ENCODE measurements at regions not wholly inside any gene's neighbourhood (a gene's known extent, or its start where the extent isn't known, plus 50 kb on each side); places are given as distances from the start of the nearest gene placed in this dataset.

GRCh38 chr4:60013464-60014184 lies 1186.5 kb upstream of the ADGRL3 start:
- Histone ChIP-seq H3K27me3 (no peaks in the 10 kb centered on the region), H3K9me3 (no peaks in the 10 kb centered on the region), H3K4me1 (no peaks in the 10 kb centered on the region), H3K27ac (no peak overlapping the region), H3K36me3 (no peaks in the 10 kb centered on the region), H3K4me3 (no peak overlapping the region)
- 48 to 63% methylated on average over 2 of the region's 2 CpGs for WGBS, 2 donors
- DNase-seq (ENCODE audit: low spot score in 2 of 2), result no peak
- TF ChIP-seq EP300 (IDR thresholded peaks at IDR 0.05), result no peak
- TF ChIP-seq CTCF (IDR thresholded peaks at IDR 0.05), result no peak
- TF ChIP-seq POLR2A (IDR thresholded peaks at IDR 0.05), result no peak

- Histone ChIP-seq H3K27ac (no peak overlapping the region), H3K36me3 (no peaks in the 10 kb centered on the region), H3K27me3 (no peaks in the 10 kb centered on the region), H3K4me1 (no peaks in the 10 kb centered on the region), H3K9me3 (no peaks in the 10 kb centered on the region), H3K4me3 (no peak overlapping the region)
- 52 to 64% methylated on average over 1 of the region's 1 CpG for WGBS, 2 donors
- TF ChIP-seq POLR2A (IDR thresholded peaks at IDR 0.05) (no peak), EP300 (IDR thresholded peaks at IDR 0.05) (no peak), CTCF (IDR thresholded peaks at IDR 0.05) (no peak)
- no peak for DNase-seq (ENCODE audit: low spot score in 2 of 2)
Measured at GRCh38 chr4:60016971-60017370, 1183.2 kb upstream of the ADGRL3 start.

GRCh38 chr4:60019180-60019579 lies 1180.9 kb upstream of the ADGRL3 start:
- no peaks in the 10 kb centered on the region for H3K4me1 ChIP-seq
- no peak for DNase-seq (ENCODE audit: low spot score in 2 of 2)
- TF ChIP-seq EP300 (IDR thresholded peaks at IDR 0.05), result no peak
- no peak for TF ChIP-seq POLR2A (IDR thresholded peaks at IDR 0.05)
- TF ChIP-seq CTCF (IDR thresholded peaks at IDR 0.05), result no peak
- H3K27me3 ChIP-seq, result no peaks in the 10 kb centered on the region
- H3K36me3 ChIP-seq, result no peaks in the 10 kb centered on the region
- H3K27ac ChIP-seq, result no peak overlapping the region
- H3K9me3 ChIP-seq, result no peaks in the 10 kb centered on the region
- H3K4me3 ChIP-seq, result no peak overlapping the region
- 91% methylated on average over 2 of the region's 2 CpGs for WGBS, 2 donors

GRCh38 chr4:60019946-60020345 lies 1180.2 kb upstream of the ADGRL3 start:
- Histone ChIP-seq H3K4me3 (no peak overlapping the region), H3K4me1 (no peaks in the 10 kb centered on the region), H3K9me3 (no peaks in the 10 kb centered on the region), H3K27ac (no peak overlapping the region), H3K27me3 (no peaks in the 10 kb centered on the region), H3K36me3 (no peaks in the 10 kb centered on the region)
- no peak for DNase-seq (ENCODE audit: low spot score in 2 of 2)
- WGBS, 2 donors, result 67 to 82% methylated on average over 1 of the region's 1 CpG
- TF ChIP-seq POLR2A (IDR thresholded peaks at IDR 0.05) (no peak), EP300 (IDR thresholded peaks at IDR 0.05) (no peak), CTCF (IDR thresholded peaks at IDR 0.05) (no peak)

GRCh38 chr4:60020389-60020788 lies 1179.7 kb upstream of the ADGRL3 start:
- Histone ChIP-seq H3K4me1 (no peaks in the 10 kb centered on the region), H3K36me3 (no peaks in the 10 kb centered on the region), H3K27ac (no peak overlapping the region), H3K4me3 (no peak overlapping the region), H3K27me3 (no peaks in the 10 kb centered on the region), H3K9me3 (no peaks in the 10 kb centered on the region)
- WGBS, 2 donors, result 41 to 49% methylated on average over 4 of the region's 4 CpGs
- TF ChIP-seq EP300 (IDR thresholded peaks at IDR 0.05) (no peak), POLR2A (IDR thresholded peaks at IDR 0.05) (no peak), CTCF (IDR thresholded peaks at IDR 0.05) (no peak)
- DNase-seq (ENCODE audit: low spot score in 2 of 2), result no peak

Measured in tibial nerve (tissue), 4 donors.